Gastrocnemius medialis (tissue), 4 donors: ENCODE measurements at regions not wholly inside any gene's neighbourhood (a gene's known extent, or its start where the extent isn't known, plus 50 kb on each side); places are given as distances from the start of the nearest gene placed in this dataset.

Experiments
- ATAC-seq, 2 donors: fragments of 150-250 bp; one replicate each; pipeline ENCODE4 v1.9.1; 2016
- DNase-seq, 2 donors: peaks; one replicate each; pipeline ENCODE4 v3.0.0-alpha.2; 2019
- H3K27ac ChIP-seq, 4 donors: fragments of 200-600 bp; sonication (generic); 1 replicate in 1 of 4; 2 replicates in 3 of 4; pipeline ENCODE4 v1.5.1; 2016 to 2018; ENCODE audit warnings: mild to moderate bottlenecking in 2 of 4, moderate library complexity in 1 of 4
- H3K27me3 ChIP-seq, 3 donors: fragments of 200-600 bp; sonication (generic) in 2 of 3; 1 replicate in 1 of 3; 2 replicates in 2 of 3; pipeline versions ENCODE4 v1.5.1 to v1.6.0; 2016 to 2019; ENCODE audit warnings: mild to moderate bottlenecking in 1 of 3, moderate library complexity in 1 of 3
- H3K36me3 ChIP-seq, 2 donors: fragments of 200-600 bp; sonication (generic) in 1 of 2; one replicate each; pipeline ENCODE4 v1.5.1; 2017 to 2018
- H3K4me1 ChIP-seq, 2 donors: fragments of 200-600 bp; sonication (generic) in 1 of 2; one replicate each; pipeline ENCODE4 v1.5.1; 2016 to 2017; ENCODE audit warnings: mild to moderate bottlenecking in 2 of 2
- H3K4me3 ChIP-seq, 4 donors: fragments of 200-600 bp; sonication (generic) in 3 of 4; 1 replicate in 1 of 4; 2 replicates in 3 of 4; pipeline ENCODE4 v1.5.1; 2016 to 2019; ENCODE audit warnings: mild to moderate bottlenecking in 2 of 4
- H3K9me3 ChIP-seq, 3 donors: fragments of 200-600 bp; sonication (generic) in 2 of 3; 1 replicate in 1 of 3; 2 replicates in 2 of 3; pipeline ENCODE4 v1.5.1; 2016 to 2019
- CTCF ChIP-seq, 5 experiments: fragments of 450-650 bp in 3 of 5; fragments of 200-600 bp in 2 of 5; sonication (generic) in 2 of 5; IDR thresholded peaks in 4 of 5; conservative IDR thresholded peaks in 1 of 5; 1 replicate in 4 of 5; 2 replicates in 1 of 5; pipeline ENCODE4 v1.5.1; 2016 to 2019; ENCODE audit warnings: antibody characterized with exemption in 5 of 5, mild to moderate bottlenecking in 3 of 5, moderate library complexity in 3 of 5
- POLR2A ChIP-seq, 2 donors: fragments of 450-650 bp; IDR thresholded peaks; one replicate each; pipeline ENCODE4 v1.6.1; 2017; ENCODE audit warnings: antibody characterized with exemption in 2 of 2, mild to moderate bottlenecking in 2 of 2, moderate library complexity in 2 of 2
- in situ Hi-C, 4 donors: fragments of 200-750 bp; cut with MboI; loops; one replicate each; pipeline versions ENCODE4 v1.15.0 to v1.8.0; 2017; ENCODE audit warnings: low sequenced_read_pairs in 4 of 4
- intact Hi-C: fragments of 100-400 bp; cut with DNase I; formaldehyde crosslinking; loops from one replicate; pipeline ENCODE4 v1.15.1; 2023; ENCODE audit warnings: low total_unique reads

GRCh38 chr6:147057705-147058342, 146.4 kb upstream of the STXBP5 start:
- Histone ChIP-seq H3K36me3 (no peaks in the 10 kb centered on the region), H3K27ac (no peak overlapping the region), H3K4me1 (no peaks in the 10 kb centered on the region), H3K27me3 (no peaks in the 10 kb centered on the region), H3K9me3 (no peaks in the 10 kb centered on the region), H3K4me3 (no peak overlapping the region)
- TF ChIP-seq CTCF (IDR thresholded peaks at IDR 0.05 in 4 of 5, conservative IDR thresholded peaks at IDR 0.05 in 1 of 5): no peak
- DNase-seq (no peak), ATAC-seq (no peak)
- intact Hi-C loops: no loop called here
- in situ Hi-C loops: no loop called here

- H3K36me3 ChIP-seq: no peaks in the 10 kb centered on the region
- DNase-seq (no peak), ATAC-seq (no peak)
- H3K27ac ChIP-seq: no peak overlapping the region
- no peak overlapping the region for H3K4me3 ChIP-seq
- no peaks in the 10 kb centered on the region for H3K9me3 ChIP-seq
- intact Hi-C loops (no loop called here), in situ Hi-C loops (no loop called here)
- H3K4me1 ChIP-seq: no peaks in the 10 kb centered on the region
- TF ChIP-seq CTCF (IDR thresholded peaks at IDR 0.05 in 4 of 5, conservative IDR thresholded peaks at IDR 0.05 in 1 of 5): no peak
- no peak for TF ChIP-seq POLR2A (IDR thresholded peaks at IDR 0.05)
- H3K27me3 ChIP-seq: no peaks in the 10 kb centered on the region
Measured at GRCh38 chr6:147058786-147059385, 145.3 kb upstream of the STXBP5 start.

- intact Hi-C loops: no loop called here
- ATAC-seq: no peak
- Histone ChIP-seq H3K27ac (no peak overlapping the region), H3K36me3 (no peaks in the 10 kb centered on the region), H3K27me3 (no peaks in the 10 kb centered on the region), H3K4me1 (no peaks in the 10 kb centered on the region), H3K9me3 (no peaks in the 10 kb centered on the region), H3K4me3 (no peak overlapping the region)
- in situ Hi-C loops: no loop called here
- TF ChIP-seq CTCF (IDR thresholded peaks at IDR 0.05 in 4 of 5, conservative IDR thresholded peaks at IDR 0.05 in 1 of 5): no peak
- no peak for TF ChIP-seq POLR2A (IDR thresholded peaks at IDR 0.05)
- no peak for DNase-seq
Measured at GRCh38 chr6:147060636-147061035, 143.6 kb upstream of the STXBP5 start.

GRCh38 chr6:147061252-147061651, 143.0 kb upstream of the STXBP5 start:
- ATAC-seq (no peak), DNase-seq (no peak)
- Histone ChIP-seq H3K27me3 (no peaks in the 10 kb centered on the region), H3K27ac (no peak overlapping the region), H3K9me3 (no peaks in the 10 kb centered on the region), H3K4me3 (no peak overlapping the region), H3K36me3 (no peaks in the 10 kb centered on the region), H3K4me1 (no peaks in the 10 kb centered on the region)
- intact Hi-C loops: no loop called here
- in situ Hi-C loops: no loop called here
- TF ChIP-seq CTCF (IDR thresholded peaks at IDR 0.05 in 4 of 5, conservative IDR thresholded peaks at IDR 0.05 in 1 of 5): no peak
- no peak for TF ChIP-seq POLR2A (IDR thresholded peaks at IDR 0.05)
